ENCODE measurements at regions not wholly inside any gene's neighbourhood (a gene's known extent, or its start where the extent isn't known, plus 50 kb on each side); places are given as distances from the start of the nearest gene placed in this dataset.

DNA sequence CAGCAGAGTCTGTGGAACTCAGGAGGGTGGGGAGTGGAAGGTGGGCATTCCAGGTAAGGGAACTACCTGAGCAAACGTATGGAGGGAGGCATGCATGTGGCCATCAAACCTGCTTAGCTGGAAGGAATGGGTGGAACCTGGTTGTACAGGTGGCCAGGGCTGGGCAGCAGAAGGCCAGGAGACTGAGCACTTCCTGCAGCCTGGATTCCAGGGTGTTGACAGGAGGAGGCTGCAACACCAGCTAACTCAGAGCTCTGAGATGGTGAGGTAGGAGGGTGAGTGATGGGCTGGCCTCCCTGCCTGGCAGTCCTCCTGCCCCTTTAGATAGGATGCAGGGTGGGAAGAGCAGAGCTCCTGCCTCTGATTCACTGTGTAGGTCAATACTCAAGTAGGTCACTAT, 92.5 kb upstream of the CPEB4 start:
- dilution Hi-C loops (cut with HindIII; ENCODE audit: low sequenced_read_pairs, unreplicated experiment), result no loop called here

More for the DNA sequence above, 92.5 kb upstream of the CPEB4 start:
- Histone ChIP-seq H3K9me1 (ENCODE audit: insufficient read depth, low read length) (peaks cover 3% of the 10 kb centered on the region; the same call in 1 of the 2 replicates), H2BK15ac (ENCODE audit: low read depth, low read length) (no peak overlapping the region), H3K36me3 (ENCODE audit: control insufficient read depth, insufficient read depth, low read length) (no peaks in the 10 kb centered on the region), H2AFZ (replicated peaks; ENCODE audit: low read length, poor library complexity) (no peak overlapping the region), H4K91ac (ENCODE audit: insufficient read depth, low read depth, low read length) (no peak overlapping the region), H3K56ac (ENCODE audit: extremely low read depth, insufficient read depth, low read length) (no peak overlapping the region), H4K5ac (ENCODE audit: low read depth, low read length) (no peak overlapping the region), H2BK20ac (ENCODE audit: low read depth, low read length) (no peak overlapping the region), H3K27ac (ENCODE audit: insufficient read depth, low read length) (no peak overlapping the region), H2AK9ac (replicated peaks; ENCODE audit: low read depth, low read length, poor library complexity) (no peak overlapping the region), H3K4me1 (ENCODE audit: control insufficient read depth, insufficient read depth, low read length) (no peaks in the 10 kb centered on the region), H2BK5ac (ENCODE audit: low read depth, low read length, poor library complexity, severe bottlenecking) (no peak overlapping the region), H3K14ac (replicated peaks; ENCODE audit: low read depth, low read length) (no peak overlapping the region), H3K4me3 (ENCODE audit: insufficient read depth, low read depth, low read length) (no peak overlapping the region), H3K27me3 (ENCODE audit: control insufficient read depth, insufficient read depth, low read length) (peaks cover 5% of the 10 kb centered on the region; the same call in 1 of the 2 replicates), H4K20me1 (ENCODE audit: insufficient read depth, low read length) (no peaks in the 10 kb centered on the region), H2BK120ac (ENCODE audit: low read depth, low read length) (no peak overlapping the region), H3K23ac (ENCODE audit: low read depth, low read length) (no peak overlapping the region), H3K18ac (ENCODE audit: low read depth, low read length) (no peak overlapping the region), H3K79me1 (ENCODE audit: low read depth in 1 of 2, low read length in 2 of 2) (no peaks in the 10 kb centered on the region), H3K9ac (ENCODE audit: low read depth, low read length) (no peak overlapping the region), H3K9me3 (ENCODE audit: control insufficient read depth, insufficient read depth, low read length) (no peaks in the 10 kb centered on the region), H4K8ac (ENCODE audit: low read depth in 2 of 2, low read length in 2 of 2) (no peak overlapping the region), H3K4me2 (ENCODE audit: low read depth, low read length) (no peak overlapping the region), H3K4ac (ENCODE audit: low read depth, low read length) (no peak overlapping the region), H2AK5ac (ENCODE audit: low read depth, low read length) (no peak overlapping the region; the same call in 1 of the 2 replicates)
- no peak for DNase-seq
- ATAC-seq (ENCODE audit: low read depth), result no peak
- 20% methylated on average over 1 of the region's 1 CpG; no CpG with 5 or more reads in 1 of the 2 experiments for WGBS, 2 experiments (ENCODE audit: extremely low coverage in 2 of 2, insufficient read length in 1 of 2)
- no peak for TF ChIP-seq BHLHE40 (IDR thresholded peaks at IDR 0.05; ENCODE audit: low read depth, low read length)
- TF ChIP-seq, protein P1, sequence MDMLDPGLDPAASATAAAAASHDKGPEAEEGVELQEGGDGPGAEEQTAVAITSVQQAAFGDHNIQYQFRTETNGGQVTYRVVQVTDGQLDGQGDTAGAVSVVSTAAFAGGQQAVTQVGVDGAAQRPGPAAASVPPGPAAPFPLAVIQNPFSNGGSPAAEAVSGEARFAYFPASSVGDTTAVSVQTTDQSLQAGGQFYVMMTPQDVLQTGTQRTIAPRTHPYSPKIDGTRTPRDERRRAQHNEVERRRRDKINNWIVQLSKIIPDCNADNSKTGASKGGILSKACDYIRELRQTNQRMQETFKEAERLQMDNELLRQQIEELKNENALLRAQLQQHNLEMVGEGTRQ (IDR thresholded peaks at IDR 0.05; ENCODE audit: low read depth, low read length), result no peak
- TF ChIP-seq, protein P2, sequence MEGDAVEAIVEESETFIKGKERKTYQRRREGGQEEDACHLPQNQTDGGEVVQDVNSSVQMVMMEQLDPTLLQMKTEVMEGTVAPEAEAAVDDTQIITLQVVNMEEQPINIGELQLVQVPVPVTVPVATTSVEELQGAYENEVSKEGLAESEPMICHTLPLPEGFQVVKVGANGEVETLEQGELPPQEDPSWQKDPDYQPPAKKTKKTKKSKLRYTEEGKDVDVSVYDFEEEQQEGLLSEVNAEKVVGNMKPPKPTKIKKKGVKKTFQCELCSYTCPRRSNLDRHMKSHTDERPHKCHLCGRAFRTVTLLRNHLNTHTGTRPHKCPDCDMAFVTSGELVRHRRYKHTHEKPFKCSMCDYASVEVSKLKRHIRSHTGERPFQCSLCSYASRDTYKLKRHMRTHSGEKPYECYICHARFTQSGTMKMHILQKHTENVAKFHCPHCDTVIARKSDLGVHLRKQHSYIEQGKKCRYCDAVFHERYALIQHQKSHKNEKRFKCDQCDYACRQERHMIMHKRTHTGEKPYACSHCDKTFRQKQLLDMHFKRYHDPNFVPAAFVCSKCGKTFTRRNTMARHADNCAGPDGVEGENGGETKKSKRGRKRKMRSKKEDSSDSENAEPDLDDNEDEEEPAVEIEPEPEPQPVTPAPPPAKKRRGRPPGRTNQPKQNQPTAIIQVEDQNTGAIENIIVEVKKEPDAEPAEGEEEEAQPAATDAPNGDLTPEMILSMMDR (conservative IDR thresholded peaks at IDR 0.05; ENCODE audit: low read depth, low read length), result no peak
- no peak for TF ChIP-seq POLR2A (IDR thresholded peaks at IDR 0.05; ENCODE audit: low read depth, low read length)
- TF ChIP-seq MXI1 (IDR thresholded peaks at IDR 0.05; ENCODE audit: borderline replicate concordance, low read depth, low read length), result no peak
- no peak for TF ChIP-seq RFX5 (IDR thresholded peaks at IDR 0.05; ENCODE audit: low read depth, low read length)
- no peak for TF ChIP-seq NFE2L2 (IDR thresholded peaks at IDR 0.05; ENCODE audit: low read depth, low read length)
- no peak for TF ChIP-seq RCOR1 (IDR thresholded peaks at IDR 0.05; ENCODE audit: insufficient replicate concordance, low read length)
- no peak for TF ChIP-seq MAFK (IDR thresholded peaks at IDR 0.05; ENCODE audit: low read depth, low read length)
- TF ChIP-seq MAZ (IDR thresholded peaks at IDR 0.05; ENCODE audit: borderline replicate concordance, low read depth, low read length), result no peak
- TF ChIP-seq, protein P3, sequence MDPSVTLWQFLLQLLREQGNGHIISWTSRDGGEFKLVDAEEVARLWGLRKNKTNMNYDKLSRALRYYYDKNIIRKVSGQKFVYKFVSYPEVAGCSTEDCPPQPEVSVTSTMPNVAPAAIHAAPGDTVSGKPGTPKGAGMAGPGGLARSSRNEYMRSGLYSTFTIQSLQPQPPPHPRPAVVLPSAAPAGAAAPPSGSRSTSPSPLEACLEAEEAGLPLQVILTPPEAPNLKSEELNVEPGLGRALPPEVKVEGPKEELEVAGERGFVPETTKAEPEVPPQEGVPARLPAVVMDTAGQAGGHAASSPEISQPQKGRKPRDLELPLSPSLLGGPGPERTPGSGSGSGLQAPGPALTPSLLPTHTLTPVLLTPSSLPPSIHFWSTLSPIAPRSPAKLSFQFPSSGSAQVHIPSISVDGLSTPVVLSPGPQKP (IDR thresholded peaks at IDR 0.05; ENCODE audit: borderline replicate concordance, low read depth, low read length), result no peak
- TF ChIP-seq CEBPB (IDR thresholded peaks at IDR 0.05; ENCODE audit: low read depth, low read length), result no peak
- TF ChIP-seq FOS (IDR thresholded peaks at IDR 0.05; ENCODE audit: low read depth, low read length), result no peak
- no peak for TF ChIP-seq RAD21 (IDR thresholded peaks at IDR 0.05; ENCODE audit: low read length)
- TF ChIP-seq CHD1 (IDR thresholded peaks at IDR 0.05; ENCODE audit: low read depth, low read length), result no peak
- no peak for TF ChIP-seq SMC3 (IDR thresholded peaks at IDR 0.05; ENCODE audit: low read depth, low read length)
- ChIA-PET CTCF (no interaction called here), POLR2A (ENCODE audit: unreplicated experiment) (no interaction called here)
- intact Hi-C loops (cut with micrococcal nuclease), result no loop called here
- BruUV-seq (replicated peaks), result no TSS peak
- in situ Hi-C loops (cut with MboI; ENCODE audit: low sequenced_read_pairs), result no loop called here
